OCI-LY7 (cell line): ENCODE measurements at regions not wholly inside any gene's neighbourhood (a gene's known extent, or its start where the extent isn't known, plus 50 kb on each side); places are given as distances from the start of the nearest gene placed in this dataset.

ENCODE experiments used
- BruUV-seq: library from RNA; stranded (reverse); fragments of 400-500 nt; replicated peaks from 2 replicates; lab custom pipeline; 2021; lab: Mats Ljungman, UMichigan
- CTCF ChIA-PET: fragments of 300-600 bp; sonication (Branson Sonifier 250); formaldehyde crosslinking; loops from one replicate; lab custom pipeline; 2022; ENCODE audit warnings: antibody characterized with exemption; ENCODE audit not compliant: unreplicated experiment; lab: Charles Lee
- POLR2A ChIA-PET: fragments of 300-600 bp; sonication (Branson Sonifier 250); formaldehyde crosslinking; loops from one replicate; lab custom pipeline; 2022; ENCODE audit warnings: antibody characterized with exemption; lab: Charles Lee
- DNase-seq: peaks from one replicate; pipeline ENCODE4 v3.0.0-alpha.2; 2015; ENCODE audit warnings: low spot score
- H2AFZ ChIP-seq: fragments of 200-600 bp; sonication (generic), shearing (Covaris generic); 2 replicates; pipeline ENCODE4 v1.6.1; 2014; ENCODE audit warnings: mild to moderate bottlenecking, antibody characterized with exemption, low read length, moderate library complexity
- H3K27ac ChIP-seq: fragments of 200-600 bp; sonication (generic); 2 replicates; pipeline ENCODE4 v1.5.1; 2014; ENCODE audit warnings: mixed run types, low read depth, mild to moderate bottlenecking, moderate library complexity, low read length, inconsistent platforms; ENCODE audit not compliant: poor library complexity, severe bottlenecking
- H3K36me3 ChIP-seq: fragments of 200-600 bp; sonication (generic); 2 replicates; pipeline ENCODE4 v1.6.1; 2014; ENCODE audit warnings: mild to moderate bottlenecking, antibody characterized with exemption, low read length, moderate library complexity, mixed read lengths; ENCODE audit not compliant: insufficient read depth
- H3K4me1 ChIP-seq: fragments of 200-600 bp; sonication (generic); 2 replicates; pipeline ENCODE4 v1.5.1; 2014; ENCODE audit warnings: mild to moderate bottlenecking, low read length; ENCODE audit not compliant: insufficient read depth, poor library complexity, severe bottlenecking
- H3K4me2 ChIP-seq: fragments of 200-600 bp; sonication (generic); 2 replicates; pipeline ENCODE4 v1.6.1; 2014; ENCODE audit warnings: mild to moderate bottlenecking, low read length
- H3K4me3 ChIP-seq: fragments of 200-600 bp; sonication (generic); 2 replicates; pipeline ENCODE4 v1.5.1; 2014; ENCODE audit warnings: mild to moderate bottlenecking, low read depth, low read length; ENCODE audit not compliant: poor library complexity, severe bottlenecking
- H3K79me2 ChIP-seq: fragments of 200-600 bp; sonication (generic); 2 replicates; pipeline ENCODE4 v1.6.1; 2016; ENCODE audit warnings: low read depth, mild to moderate bottlenecking, low read length, moderate library complexity, mixed read lengths; ENCODE audit not compliant: insufficient read depth
- H3K9me2 ChIP-seq: fragments of 200-600 bp; sonication (generic); 2 replicates; pipeline ENCODE4 v1.6.1; 2016; ENCODE audit warnings: mild to moderate bottlenecking, low read length, mixed read lengths; ENCODE audit not compliant: insufficient read depth
- H3K9me3 ChIP-seq: fragments of 200-600 bp; sonication (generic); 2 replicates; pipeline ENCODE4 v1.6.1; 2014; ENCODE audit warnings: mild to moderate bottlenecking, mixed run types, low read length, mixed read lengths
- H4K20me1 ChIP-seq: fragments of 200-600 bp; sonication (generic); 2 replicates; pipeline ENCODE4 v1.6.1; 2014; ENCODE audit warnings: mild to moderate bottlenecking, antibody characterized with exemption, low read length, moderate library complexity, mixed read lengths; ENCODE audit not compliant: insufficient read depth
- EZH2phosphoT487 ChIP-seq: fragments of 200-600 bp; sonication (generic); IDR thresholded peaks from 2 replicates; pipeline ENCODE4 v1.6.1; 2018; ENCODE audit warnings: low read depth, borderline replicate concordance, mild to moderate bottlenecking, mixed run types, antibody characterized with exemption, low read length, moderate library complexity, mixed read lengths
- intact Hi-C: fragments of 100-400 bp; cut with micrococcal nuclease; formaldehyde crosslinking; loops from one replicate; pipeline ENCODE4 v1.10.0; 2022; ENCODE audit not compliant: unreplicated experiment
- TF ChIP-seq, protein P1 (sequence below): fragments of 200-600 bp; sonication (generic); conservative IDR thresholded peaks from 2 replicates; pipeline ENCODE4 v1.5.1; 2014; ENCODE audit warnings: mild to moderate bottlenecking, antibody characterized with exemption, low read length, moderate library complexity, mixed read lengths

DNA sequence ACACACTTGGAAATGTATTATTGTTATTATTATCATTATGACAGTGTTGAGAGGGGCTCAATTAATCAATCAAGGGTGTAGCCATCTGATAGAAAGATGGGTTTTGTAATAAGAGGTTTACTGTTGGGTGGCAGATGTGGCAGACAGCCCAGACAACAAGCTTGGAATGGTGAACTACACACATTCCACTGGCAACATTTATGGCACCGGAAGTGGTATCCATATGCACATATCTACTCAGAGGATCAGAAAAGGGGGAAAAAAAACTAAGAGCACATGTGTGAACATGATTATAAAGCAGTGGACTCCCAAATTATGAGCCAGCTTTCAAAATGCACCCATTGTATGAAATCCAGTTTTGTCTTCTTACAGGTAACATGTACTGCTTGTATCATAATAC lies 125.9 kb upstream of the ARX start:
- TF ChIP-seq EZH2phosphoT487 = no peak
- TF ChIP-seq, protein P1, sequence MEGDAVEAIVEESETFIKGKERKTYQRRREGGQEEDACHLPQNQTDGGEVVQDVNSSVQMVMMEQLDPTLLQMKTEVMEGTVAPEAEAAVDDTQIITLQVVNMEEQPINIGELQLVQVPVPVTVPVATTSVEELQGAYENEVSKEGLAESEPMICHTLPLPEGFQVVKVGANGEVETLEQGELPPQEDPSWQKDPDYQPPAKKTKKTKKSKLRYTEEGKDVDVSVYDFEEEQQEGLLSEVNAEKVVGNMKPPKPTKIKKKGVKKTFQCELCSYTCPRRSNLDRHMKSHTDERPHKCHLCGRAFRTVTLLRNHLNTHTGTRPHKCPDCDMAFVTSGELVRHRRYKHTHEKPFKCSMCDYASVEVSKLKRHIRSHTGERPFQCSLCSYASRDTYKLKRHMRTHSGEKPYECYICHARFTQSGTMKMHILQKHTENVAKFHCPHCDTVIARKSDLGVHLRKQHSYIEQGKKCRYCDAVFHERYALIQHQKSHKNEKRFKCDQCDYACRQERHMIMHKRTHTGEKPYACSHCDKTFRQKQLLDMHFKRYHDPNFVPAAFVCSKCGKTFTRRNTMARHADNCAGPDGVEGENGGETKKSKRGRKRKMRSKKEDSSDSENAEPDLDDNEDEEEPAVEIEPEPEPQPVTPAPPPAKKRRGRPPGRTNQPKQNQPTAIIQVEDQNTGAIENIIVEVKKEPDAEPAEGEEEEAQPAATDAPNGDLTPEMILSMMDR = no peak
- ChIA-PET POLR2A (no interaction called here), CTCF (no interaction called here)
- H3K4me3 ChIP-seq = no peak overlapping the region
- H3K27ac ChIP-seq = no peak overlapping the region
- no peak for DNase-seq
- H3K4me1 ChIP-seq = no peaks in the 10 kb centered on the region
- no peaks in the 10 kb centered on the region for H3K9me3 ChIP-seq
- no peaks in the 10 kb centered on the region for H3K79me2 ChIP-seq
- intact Hi-C loops = loop anchor here (5.0 to 10.0 kb wide), 2 partner anchors 389 to 747 kb away; no protein-coding TSS in a partner anchor
- no peak overlapping the region for H3K4me2 ChIP-seq
- H3K9me2 ChIP-seq = no peaks in the 10 kb centered on the region
- no TSS peak for BruUV-seq
- no peaks in the 10 kb centered on the region for H4K20me1 ChIP-seq
- H2AFZ ChIP-seq = no peak overlapping the region
- H3K36me3 ChIP-seq = no peaks in the 10 kb centered on the region

- ChIA-PET POLR2A (no interaction called here), CTCF (no interaction called here)
- H3K4me2 ChIP-seq = no peak overlapping the region
- H3K9me2 ChIP-seq = no peaks in the 10 kb centered on the region
- H3K27ac ChIP-seq = no peak overlapping the region
- no peak overlapping the region for H2AFZ ChIP-seq
- intact Hi-C loops = no loop called here
- DNase-seq = no peak
- no TSS peak for BruUV-seq
- no peaks in the 10 kb centered on the region for H3K4me1 ChIP-seq
- no peak overlapping the region for H3K4me3 ChIP-seq
- H3K79me2 ChIP-seq = no peaks in the 10 kb centered on the region
- no peaks in the 10 kb centered on the region for H3K9me3 ChIP-seq
- H3K36me3 ChIP-seq = no peaks in the 10 kb centered on the region
- H4K20me1 ChIP-seq = no peaks in the 10 kb centered on the region
- TF ChIP-seq, protein P1 = no peak
- TF ChIP-seq EZH2phosphoT487 = no peak
These were observed 115.3 kb upstream of the ARX start for GRCh38 chrX:25131055-25131454.

- Histone ChIP-seq H3K79me2 (no peaks in the 10 kb centered on the region), H3K4me2 (no peak overlapping the region), H4K20me1 (no peaks in the 10 kb centered on the region), H3K4me1 (no peaks in the 10 kb centered on the region), H3K4me3 (no peak overlapping the region), H3K27ac (no peak overlapping the region), H2AFZ (no peak overlapping the region), H3K36me3 (no peaks in the 10 kb centered on the region), H3K9me2 (no peaks in the 10 kb centered on the region), H3K9me3 (no peaks in the 10 kb centered on the region)
- TF ChIP-seq EZH2phosphoT487 = no peak
- TF ChIP-seq, protein P1 = no peak
- BruUV-seq = no TSS peak
- ChIA-PET CTCF (no interaction called here), POLR2A (no interaction called here)
- DNase-seq = no peak
- intact Hi-C loops = no loop called here
These were observed 114.9 kb upstream of the ARX start for GRCh38 chrX:25130619-25131018.
